Ectodermal cell (in vitro differentiated cells): ENCODE measurements at regions not wholly inside any gene's neighbourhood (a gene's known extent, or its start where the extent isn't known, plus 50 kb on each side); places are given as distances from the start of the nearest gene placed in this dataset.

Experiments used
- H3K27ac ChIP-seq: 2 replicates; pipeline ENCODE4 v1.7.0; 2013; ENCODE audit warnings: mild to moderate bottlenecking, low read depth, low read length; ENCODE audit not compliant: insufficient read depth, poor library complexity, severe bottlenecking
- H3K27me3 ChIP-seq: 2 replicates; pipeline ENCODE4 v1.7.0; 2013; ENCODE audit warnings: mild to moderate bottlenecking, low read length; ENCODE audit not compliant: insufficient read depth, control insufficient read depth, poor library complexity, severe bottlenecking
- H3K36me3 ChIP-seq: one replicate; pipeline ENCODE4 v1.7.0; 2013; ENCODE audit warnings: low read length; ENCODE audit not compliant: control insufficient read depth, insufficient read depth
- H3K4me1 ChIP-seq: one replicate; pipeline ENCODE4 v1.7.0; 2013; ENCODE audit warnings: low read length; ENCODE audit not compliant: control insufficient read depth, insufficient read depth
- H3K4me3 ChIP-seq: 2 replicates; pipeline ENCODE4 v1.7.0; 2013; ENCODE audit warnings: low read depth, low read length, control low read depth; ENCODE audit not compliant: insufficient read depth
- H3K9me3 ChIP-seq: 2 replicates; pipeline ENCODE4 v1.7.0; 2013; ENCODE audit warnings: mild to moderate bottlenecking, low read length, moderate library complexity; ENCODE audit not compliant: control insufficient read depth
- WGBS, 2 experiments: methylation state at CpG; one replicate each; pipeline ENCODE4 v1.1.7; 2013; ENCODE audit warnings: missing lambda C conversion rate in 2 of 2; 5-methylcytosine and 5-hydroxymethylcytosine counted together

GRCh38 chr20:50370036-50370566 is 140.1 kb upstream of the PTPN1 start:
- WGBS, 2 experiments: 93 to 95% methylated on average over 11 of the region's 11 CpGs
- Histone ChIP-seq H3K27me3 (no peaks in the 10 kb centered on the region), H3K27ac (no peak overlapping the region), H3K9me3 (no peaks in the 10 kb centered on the region), H3K4me3 (no peak overlapping the region), H3K4me1 (no peaks in the 10 kb centered on the region), H3K36me3 (no peaks in the 10 kb centered on the region)

- H3K9me3 ChIP-seq: no peaks in the 10 kb centered on the region
- H3K4me1 ChIP-seq: no peaks in the 10 kb centered on the region
- no peak overlapping the region for H3K4me3 ChIP-seq
- H3K27ac ChIP-seq: no peak overlapping the region
- H3K27me3 ChIP-seq: no peaks in the 10 kb centered on the region
- H3K36me3 ChIP-seq: no peaks in the 10 kb centered on the region
- 83 to 84% methylated on average over 13 of the region's 13 CpGs for WGBS, 2 experiments
Observed at GRCh38 chr20:50371878-50372769, 138.1 kb upstream of the PTPN1 start.

DNA sequence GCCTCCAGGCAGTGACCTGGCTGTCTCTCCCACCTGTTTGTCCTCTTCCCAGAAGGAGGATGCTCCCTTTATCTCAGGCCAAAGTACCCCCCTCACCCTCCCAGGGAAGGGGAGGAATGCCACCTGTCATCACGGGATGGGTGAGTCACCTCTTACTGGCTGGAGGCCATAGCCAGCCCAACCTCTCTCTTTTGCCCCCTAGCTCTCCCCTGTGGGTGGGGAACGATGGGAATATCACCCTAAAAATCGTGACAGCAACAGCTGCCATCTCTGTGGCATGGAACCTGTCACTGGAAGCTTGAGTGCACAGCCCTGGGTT is 137.5 kb upstream of the PTPN1 start:
- Histone ChIP-seq H3K27me3 (no peaks in the 10 kb centered on the region), H3K27ac (no peak overlapping the region), H3K9me3 (no peaks in the 10 kb centered on the region), H3K36me3 (no peaks in the 10 kb centered on the region), H3K4me3 (no peak overlapping the region), H3K4me1 (no peaks in the 10 kb centered on the region)
- 79 to 85% methylated on average over 3 of the region's 3 CpGs for WGBS, 2 experiments

DNA sequence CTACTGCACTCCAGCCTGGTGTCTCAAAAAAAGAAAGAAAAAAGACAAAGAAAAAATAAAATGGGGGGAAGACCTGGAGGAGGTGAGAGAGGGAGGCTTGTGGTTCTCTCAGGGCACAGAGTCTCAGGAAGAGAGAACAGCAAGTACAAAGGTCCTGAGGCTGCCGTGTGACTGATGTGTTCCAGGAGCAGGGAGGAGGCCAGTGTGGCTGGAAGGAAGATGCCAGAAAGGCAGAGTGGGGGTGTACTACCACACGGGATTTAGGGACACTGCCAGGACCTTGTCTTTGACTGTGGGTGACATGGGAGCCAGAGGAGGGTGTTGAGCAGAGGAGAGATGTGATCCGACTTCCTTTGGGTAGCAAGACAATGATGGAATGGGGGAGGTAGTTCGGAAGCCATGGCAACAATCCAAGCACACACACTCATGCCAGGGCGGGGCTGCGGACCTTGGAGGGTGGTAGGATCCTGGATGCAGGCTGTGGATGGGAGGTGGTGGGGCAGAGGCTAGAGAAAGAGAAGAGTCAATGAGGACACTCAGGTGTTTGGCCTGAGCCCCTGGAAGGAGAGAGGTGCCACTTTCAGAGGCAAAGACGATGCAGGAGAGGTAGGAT is 136.4 kb upstream of the PTPN1 start:
- no peaks in the 10 kb centered on the region for H3K36me3 ChIP-seq
- H3K4me1 ChIP-seq: no peaks in the 10 kb centered on the region
- 87 to 88% methylated on average over 7 of the region's 7 CpGs for WGBS, 2 experiments
- H3K27ac ChIP-seq: no peak overlapping the region
- no peaks in the 10 kb centered on the region for H3K9me3 ChIP-seq
- H3K4me3 ChIP-seq: no peak overlapping the region
- no peaks in the 10 kb centered on the region for H3K27me3 ChIP-seq

GRCh38 chr20:50374541-50375078 is 135.6 kb upstream of the PTPN1 start:
- H3K4me1 ChIP-seq: no peaks in the 10 kb centered on the region
- no peaks in the 10 kb centered on the region for H3K36me3 ChIP-seq
- H3K27me3 ChIP-seq: no peaks in the 10 kb centered on the region
- no peaks in the 10 kb centered on the region for H3K9me3 ChIP-seq
- no peak overlapping the region for H3K4me3 ChIP-seq
- no peak overlapping the region for H3K27ac ChIP-seq
- 83 to 90% methylated on average over 4 of the region's 4 CpGs for whole genome bisulfite sequencing, 2 experiments

GRCh38 chr20:50376179-50376887 is 133.8 kb upstream of the PTPN1 start:
- no peak overlapping the region for H3K4me3 ChIP-seq

DNA sequence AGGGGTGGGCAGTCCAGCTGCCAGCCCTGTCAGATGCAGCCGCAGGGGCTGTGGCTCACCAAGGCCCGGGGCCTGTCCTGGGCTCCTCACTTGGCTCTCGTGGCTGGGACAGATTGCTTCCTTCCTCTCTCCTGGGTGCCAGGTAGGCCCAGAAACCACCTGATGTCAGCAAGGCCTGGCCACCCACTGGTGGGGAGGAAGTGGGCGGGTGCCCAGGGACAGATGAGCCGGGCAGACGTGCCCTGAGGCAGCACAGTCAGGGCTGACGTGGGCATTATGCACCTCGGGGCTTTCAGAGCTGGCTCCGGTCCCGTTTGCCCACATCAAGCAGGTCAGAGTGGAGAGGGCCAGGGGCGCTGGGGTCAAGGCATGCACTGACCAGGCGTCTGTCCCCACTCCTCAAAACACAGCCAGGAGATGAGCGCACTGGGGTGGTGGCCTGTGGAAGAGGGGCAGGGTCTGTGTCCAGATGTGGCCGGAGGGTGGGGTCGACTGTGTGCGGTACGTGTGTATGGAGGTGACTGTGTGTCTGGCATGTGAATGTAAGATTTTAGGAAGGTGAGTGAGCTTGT is 133.2 kb upstream of the PTPN1 start:
- Histone ChIP-seq H3K9me3 (no peaks in the 10 kb centered on the region), H3K27me3 (no peaks in the 10 kb centered on the region), H3K4me1 (no peaks in the 10 kb centered on the region), H3K27ac (no peak overlapping the region), H3K4me3 (no peak overlapping the region), H3K36me3 (no peaks in the 10 kb centered on the region)
- WGBS, 2 experiments: 93 to 94% methylated on average over 17 of the region's 17 CpGs

More at GRCh38 chr20:50376179-50376887, 133.8 kb upstream of the PTPN1 start:
- no peaks in the 10 kb centered on the region for H3K36me3 ChIP-seq
- no peaks in the 10 kb centered on the region for H3K27me3 ChIP-seq
- H3K4me1 ChIP-seq: no peaks in the 10 kb centered on the region
- no peak overlapping the region for H3K27ac ChIP-seq
- no peaks in the 10 kb centered on the region for H3K9me3 ChIP-seq
- 88% methylated on average over 13 to 14 of the region's 14 CpGs for WGBS, 2 experiments

DNA sequence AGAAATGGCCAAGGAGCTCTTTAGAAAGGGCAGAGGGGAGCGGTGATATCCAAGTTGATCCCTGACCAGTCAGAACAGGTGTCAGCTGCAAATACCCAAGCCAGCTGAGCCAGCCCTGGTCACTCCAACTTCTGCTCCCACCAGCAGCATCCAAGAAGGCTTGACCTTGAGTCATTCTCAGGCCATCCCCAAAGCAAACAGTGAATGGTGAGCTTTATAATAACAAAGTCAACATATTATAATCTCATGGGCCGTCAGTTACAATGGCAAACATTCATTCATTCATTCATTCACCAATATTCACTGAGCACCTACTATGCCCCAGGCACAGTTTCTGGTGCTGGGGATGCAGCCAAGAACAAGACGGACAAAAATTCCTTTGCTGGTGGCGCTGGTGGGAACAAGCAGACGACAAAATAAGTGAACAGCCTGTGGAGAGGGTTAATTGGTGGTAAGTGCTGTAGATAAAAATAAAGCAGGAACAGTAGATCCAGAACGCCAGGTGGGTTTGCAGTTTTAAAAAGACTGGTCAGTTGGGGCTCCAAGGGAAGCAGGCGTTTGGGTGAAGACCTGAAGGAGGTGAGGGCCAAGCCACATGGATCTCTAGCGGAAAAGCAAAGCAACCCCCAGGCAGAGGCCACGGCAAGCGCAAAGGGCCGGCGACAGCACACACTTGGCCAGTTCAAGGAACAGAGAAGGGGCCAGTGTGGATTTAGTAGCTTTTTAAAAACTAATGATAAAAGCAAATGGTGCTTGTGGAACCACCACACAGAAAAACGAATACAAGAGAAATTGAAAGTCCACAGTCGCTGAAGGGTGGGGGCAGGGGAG is 131.8 kb upstream of the PTPN1 start:
- H3K9me3 ChIP-seq: no peaks in the 10 kb centered on the region
- no peaks in the 10 kb centered on the region for H3K4me1 ChIP-seq
- H3K4me3 ChIP-seq: no peak overlapping the region
- H3K27me3 ChIP-seq: no peaks in the 10 kb centered on the region
- H3K27ac ChIP-seq: no peak overlapping the region
- 91 to 92% methylated on average over 14 of the region's 14 CpGs for WGBS, 2 experiments
- H3K36me3 ChIP-seq: no peaks in the 10 kb centered on the region
